ENCODE measurements at regions not wholly inside any gene's neighbourhood (a gene's known extent, or its start where the extent isn't known, plus 50 kb on each side); places are given as distances from the start of the nearest gene placed in this dataset.
"Not testable (repeated sequence)": the region's sequence is repeated elsewhere in the genome, so short reads cannot be mapped to it uniquely, and the experiment has no call there.

- WGBS (ENCODE audit: low lambda C conversion rate): 71% methylated on average over 7 of the region's 35 CpGs
- POLR2A ChIA-PET; BruUV-seq (replicated peaks); H3K4me2 ChIP-seq (ENCODE audit: low read depth, low read length); CTCF ChIA-PET (ENCODE audit: low intra/inter-chr PET ratio, low total read pairs); H4K20me1 ChIP-seq (ENCODE audit: insufficient read depth, low read length); ATAC-seq; DNase-seq (ENCODE audit: low spot score); H3K9ac ChIP-seq (ENCODE audit: insufficient read depth, low read depth, low read length); FAIRE-seq; H2AFZ ChIP-seq (ENCODE audit: low read length); intact Hi-C loops (cut with micrococcal nuclease; ENCODE audit: unreplicated experiment); H3K27ac ChIP-seq (ENCODE audit: extremely low read length, insufficient read depth, low read length); H3K79me2 ChIP-seq (ENCODE audit: insufficient read depth, low read length); in situ Hi-C loops (cut with HindIII; ENCODE audit: extremely low pct_ligation_motif_present, low pct_unique_long_range_greater_than_20kb); H3K27me3 ChIP-seq (ENCODE audit: control insufficient read depth in 1 of 2, insufficient read depth in 2 of 2, low read length in 2 of 2); H3K4me1 ChIP-seq (ENCODE audit: insufficient read depth, low read length); H3K36me3 ChIP-seq (replicated peaks in 1 of 2; ENCODE audit: control insufficient read depth in 1 of 2, insufficient read depth in 2 of 2, low read length in 2 of 2); H3K4me3 ChIP-seq (replicated peaks in 1 of 3; ENCODE audit: insufficient read depth in 1 of 3, low read depth in 2 of 3, low read length in 3 of 3); H3K9me3 ChIP-seq (ENCODE audit: low read length): not testable (repeated sequence)
These were observed 74.8 kb upstream of the NMUR2 start for GRCh38 chr5:152479866-152480265.

GRCh38 chr5:152480677-152481076 lies 75.6 kb upstream of the NMUR2 start:
- BruUV-seq (replicated peaks); H3K27me3 ChIP-seq (ENCODE audit: control insufficient read depth in 1 of 2, insufficient read depth in 2 of 2, low read length in 2 of 2): not testable (repeated sequence)

GRCh38 chr5:152487130-152487529 lies 82.1 kb upstream of the NMUR2 start:
- POLR2A ChIA-PET: no interaction called here
- no peak for ATAC-seq
- no peak overlapping the region for H2AFZ ChIP-seq (ENCODE audit: low read length)
- in situ Hi-C loops (cut with HindIII; ENCODE audit: extremely low pct_ligation_motif_present, low pct_unique_long_range_greater_than_20kb): no loop called here
- H3K4me1 ChIP-seq (ENCODE audit: insufficient read depth, low read length): no peaks in the 10 kb centered on the region
- BruUV-seq (replicated peaks): no TSS peak
- H3K4me3 ChIP-seq (replicated peaks in 1 of 3; ENCODE audit: insufficient read depth in 1 of 3, low read depth in 2 of 3, low read length in 3 of 3): no peak overlapping the region
- no peaks in the 10 kb centered on the region for H3K79me2 ChIP-seq (ENCODE audit: insufficient read depth, low read length)
- CTCF ChIA-PET (ENCODE audit: low intra/inter-chr PET ratio, low total read pairs): no interaction called here
- no peak for DNase-seq (ENCODE audit: low spot score)
- 19% methylated on average over 5 of the region's 5 CpGs for WGBS (ENCODE audit: low lambda C conversion rate)
- no peak overlapping the region for H3K9ac ChIP-seq (ENCODE audit: insufficient read depth, low read depth, low read length)
- intact Hi-C loops (cut with micrococcal nuclease; ENCODE audit: unreplicated experiment): no loop called here
- no peak overlapping the region for H3K27ac ChIP-seq (ENCODE audit: extremely low read length, insufficient read depth, low read length)
- no peak for FAIRE-seq
- no peaks in the 10 kb centered on the region for H3K36me3 ChIP-seq (replicated peaks in 1 of 2; ENCODE audit: control insufficient read depth in 1 of 2, insufficient read depth in 2 of 2, low read length in 2 of 2)
- H4K20me1 ChIP-seq (ENCODE audit: insufficient read depth, low read length): no peaks in the 10 kb centered on the region
- no peaks in the 10 kb centered on the region for H3K9me3 ChIP-seq (ENCODE audit: low read length)
- H3K27me3 ChIP-seq (ENCODE audit: control insufficient read depth in 1 of 2, insufficient read depth in 2 of 2, low read length in 2 of 2): no peaks in the 10 kb centered on the region; a peak in 1 of 5 replicates
- H3K4me2 ChIP-seq (ENCODE audit: low read depth, low read length): no peak overlapping the region
- TF ChIP-seq MTA3 (CRISPR knock-in tag; IDR thresholded peaks at IDR 0.05) (no peak), ZBED4 (CRISPR knock-in tag; IDR thresholded peaks at IDR 0.05; ENCODE audit: borderline replicate concordance) (no peak), ZNF557 (CRISPR knock-in tag; IDR thresholded peaks at IDR 0.05) (no peak), SNAPC2 (CRISPR knock-in tag; IDR thresholded peaks at IDR 0.05) (no peak), ZNF17 (CRISPR knock-in tag; IDR thresholded peaks at IDR 0.05) (no peak), ZFP41 (CRISPR knock-in tag; IDR thresholded peaks at IDR 0.05; ENCODE audit: borderline replicate concordance) (no peak), ZNF530 (CRISPR knock-in tag; IDR thresholded peaks at IDR 0.05; ENCODE audit: low read depth) (no peak), HDAC1 (CRISPR knock-in tag; IDR thresholded peaks at IDR 0.05) (no peak)

More at GRCh38 chr5:152480677-152481076, 75.6 kb upstream of the NMUR2 start:
- H3K4me1 ChIP-seq (ENCODE audit: insufficient read depth, low read length); H2AFZ ChIP-seq (ENCODE audit: low read length); CTCF ChIA-PET (ENCODE audit: low intra/inter-chr PET ratio, low total read pairs); ATAC-seq; POLR2A ChIA-PET; H3K79me2 ChIP-seq (ENCODE audit: insufficient read depth, low read length); H3K36me3 ChIP-seq (replicated peaks in 1 of 2; ENCODE audit: control insufficient read depth in 1 of 2, insufficient read depth in 2 of 2, low read length in 2 of 2); H3K4me3 ChIP-seq (replicated peaks in 1 of 3; ENCODE audit: insufficient read depth in 1 of 3, low read depth in 2 of 3, low read length in 3 of 3); H3K4me2 ChIP-seq (ENCODE audit: low read depth, low read length); H3K27ac ChIP-seq (ENCODE audit: extremely low read length, insufficient read depth, low read length); H3K9me3 ChIP-seq (ENCODE audit: low read length); DNase-seq (ENCODE audit: low spot score); intact Hi-C loops (cut with micrococcal nuclease; ENCODE audit: unreplicated experiment); FAIRE-seq; H4K20me1 ChIP-seq (ENCODE audit: insufficient read depth, low read length); in situ Hi-C loops (cut with HindIII; ENCODE audit: extremely low pct_ligation_motif_present, low pct_unique_long_range_greater_than_20kb); H3K9ac ChIP-seq (ENCODE audit: insufficient read depth, low read depth, low read length): not testable (repeated sequence)
- 60% methylated on average over 12 of the region's 12 CpGs for WGBS (ENCODE audit: low lambda C conversion rate)
